Keratinocyte (primary cell): ENCODE measurements at regions not wholly inside any gene's neighbourhood (a gene's known extent, or its start where the extent isn't known, plus 50 kb on each side); places are given as distances from the start of the nearest gene placed in this dataset.

Experiments used
- CTCF ChIP-seq, 3 experiments: IDR thresholded peaks in 1 of 3; conservative IDR thresholded peaks in 1 of 3; optimal IDR thresholded peaks in 1 of 3; 2 replicates in 2 of 3; 3 replicates in 1 of 3; pipeline versions ENCODE3 to v1.5.1; 2011; ENCODE audit warnings: low read length in 3 of 3, mild to moderate bottlenecking in 3 of 3, moderate library complexity in 2 of 3, control low read depth in 1 of 3, inconsistent platforms in 1 of 3; ENCODE audit not compliant: insufficient read depth in 2 of 3; ENCODE audit errors: extremely low read depth in 1 of 3
- EZH2 ChIP-seq: IDR thresholded peaks from one replicate; pipeline ENCODE4 v1.6.1; 2012; ENCODE audit warnings: inconsistent platforms, mild to moderate bottlenecking, low read length, moderate library complexity

- TF ChIP-seq CTCF (optimal IDR thresholded peaks at IDR 0.05 in 1 of 3, IDR thresholded peaks at IDR 0.05 in 1 of 3, conservative IDR thresholded peaks at IDR 0.05 in 1 of 3; ENCODE audit: extremely low read depth in 1 of 3, insufficient read depth in 2 of 3, low read length in 3 of 3) (no peak), EZH2 (no peak)
Measured at GRCh38 chr2:228257379-228257778, 75.9 kb upstream of the SPHKAP start.
